Ishikawa (cell line): ENCODE measurements at regions not wholly inside any gene's neighbourhood (a gene's known extent, or its start where the extent isn't known, plus 50 kb on each side); places are given as distances from the start of the nearest gene placed in this dataset.

Source experiments
- CEBPB ChIP-seq: IDR thresholded peaks from 2 replicates; pipeline ENCODE4 v1.6.1; 2012
- CREB1 ChIP-seq: IDR thresholded peaks from 2 replicates; pipeline ENCODE4 v1.6.1; 2012; ENCODE audit warnings: low read depth
- EGR1 ChIP-seq: IDR thresholded peaks from 2 replicates; pipeline ENCODE4 v1.6.1; 2012
- EP300 ChIP-seq: IDR thresholded peaks from 2 replicates; pipeline ENCODE4 v1.6.1; 2012; ENCODE audit warnings: borderline replicate concordance
- FOXM1 ChIP-seq: IDR thresholded peaks from 2 replicates; pipeline ENCODE4 v1.6.1; 2012; ENCODE audit warnings: low read depth, borderline replicate concordance
- MAX ChIP-seq: IDR thresholded peaks from 2 replicates; pipeline ENCODE4 v1.6.1; 2012
- NFIC ChIP-seq: IDR thresholded peaks from 2 replicates; pipeline ENCODE4 v1.6.1; 2012
- RAD21 ChIP-seq: IDR thresholded peaks from 2 replicates; pipeline ENCODE4 v1.6.1; 2012; ENCODE audit warnings: low read depth
- REST ChIP-seq: IDR thresholded peaks from 2 replicates; pipeline ENCODE4 v1.6.1; 2012; ENCODE audit warnings: low read depth, mild to moderate bottlenecking
- TAF1 ChIP-seq: IDR thresholded peaks from 2 replicates; pipeline ENCODE4 v1.6.1; 2012; ENCODE audit warnings: low read depth, mild to moderate bottlenecking
- TCF12 ChIP-seq: IDR thresholded peaks from 2 replicates; pipeline ENCODE4 v1.6.1; 2012; ENCODE audit warnings: low read depth
- TEAD4 ChIP-seq: IDR thresholded peaks from 2 replicates; pipeline ENCODE4 v1.6.1; 2012
- USF1 ChIP-seq: IDR thresholded peaks from 2 replicates; pipeline ENCODE4 v1.6.1; 2012
- YY1 ChIP-seq: IDR thresholded peaks from 2 replicates; pipeline ENCODE4 v1.6.1; 2012; ENCODE audit warnings: low read depth
- ZBTB7A ChIP-seq: IDR thresholded peaks from 2 replicates; pipeline ENCODE4 v1.6.1; 2012; ENCODE audit warnings: low read depth

GRCh38 chr2:224211181-224211480 is 172.0 kb upstream of the SERPINE2 start:
- TF ChIP-seq USF1 = no peak

- no peak for TF ChIP-seq CREB1
Measured at GRCh38 chr2:224210286-224211180, 171.4 kb upstream of the SERPINE2 start.

- TF ChIP-seq ZBTB7A (no peak), RAD21 (no peak), CREB1 (no peak), REST (no peak), YY1 (no peak), EGR1 (no peak), MAX (no peak), FOXM1 (no peak), TAF1 (no peak), NFIC (no peak), USF1 (no peak), TCF12 (no peak), CEBPB (no peak), TEAD4 (no peak), EP300 (no peak)
Measured at GRCh38 chr2:224209555-224210285, 170.6 kb upstream of the SERPINE2 start.

- TF ChIP-seq TAF1 (no peak), MAX (no peak), CREB1 (no peak), ZBTB7A (no peak), FOXM1 (no peak), EP300 (no peak), NFIC (no peak), TCF12 (no peak), EGR1 (no peak), YY1 (no peak), REST (no peak), TEAD4 (no peak), CEBPB (no peak), USF1 (no peak)
Measured at GRCh38 chr2:224208443-224208842, 169.4 kb upstream of the SERPINE2 start.

GRCh38 chr2:224208007-224208406 is 168.9 kb upstream of the SERPINE2 start:
- TF ChIP-seq EGR1 (no peak), TCF12 (no peak), TAF1 (no peak), CEBPB (no peak), CREB1 (no peak), NFIC (no peak), TEAD4 (no peak), USF1 (no peak), RAD21 (no peak), REST (no peak), EP300 (no peak), ZBTB7A (no peak), FOXM1 (no peak), MAX (no peak), YY1 (no peak)
